Liver (tissue), 8 donors: ENCODE measurements at regions not wholly inside any gene's neighbourhood (a gene's known extent, or its start where the extent isn't known, plus 50 kb on each side); places are given as distances from the start of the nearest gene placed in this dataset.

Experiments
- DNase-seq: peaks from one replicate; pipeline ENCODE4 v3.0.0-alpha.2; 2017; ENCODE audit warnings: low spot score
- H3K27ac ChIP-seq, 2 donors: one replicate each; pipeline ENCODE4 v1.7.0; 2013; ENCODE audit warnings: inconsistent platforms in 2 of 2, low read length in 2 of 2, control low read depth in 1 of 2, low read depth in 1 of 2, mild to moderate bottlenecking in 1 of 2
- H3K27me3 ChIP-seq, 4 donors: one replicate each; pipeline versions ENCODE4 v1.6.1 to v1.7.0; 2013; ENCODE audit warnings: low read length in 3 of 4, inconsistent platforms in 1 of 4, mild to moderate bottlenecking in 1 of 4, moderate library complexity in 1 of 4; ENCODE audit not compliant: control insufficient read depth in 4 of 4, insufficient read depth in 4 of 4
- H3K36me3 ChIP-seq, 4 donors: one replicate each; pipeline versions ENCODE4 v1.6.1 to v1.7.0; 2013; ENCODE audit warnings: low read length in 3 of 4, mild to moderate bottlenecking in 3 of 4, low read depth in 1 of 4, moderate library complexity in 1 of 4; ENCODE audit not compliant: control insufficient read depth in 4 of 4, insufficient read depth in 3 of 4
- H3K4me1 ChIP-seq, 4 donors: one replicate each; pipeline versions ENCODE4 v1.6.1 to v1.7.0; 2013; ENCODE audit warnings: low read length in 3 of 4, mild to moderate bottlenecking in 3 of 4, moderate library complexity in 1 of 4; ENCODE audit not compliant: control insufficient read depth in 4 of 4, insufficient read depth in 4 of 4
- H3K4me3 ChIP-seq, 3 donors: one replicate each; pipeline versions ENCODE4 v1.6.1 to v1.7.0; 2013; ENCODE audit warnings: low read length in 3 of 3, control low read depth in 1 of 3, low read depth in 1 of 3, mild to moderate bottlenecking in 1 of 3
- H3K9ac ChIP-seq, 2 donors: one replicate each; pipeline ENCODE4 v1.7.0; 2013; ENCODE audit warnings: low read length in 2 of 2, mild to moderate bottlenecking in 2 of 2, moderate library complexity in 2 of 2, control low read depth in 1 of 2, low read depth in 1 of 2
- H3K9me3 ChIP-seq, 4 donors: one replicate each; pipeline versions ENCODE4 v1.6.1 to v1.7.0; 2013; ENCODE audit warnings: low read length in 3 of 4; ENCODE audit not compliant: control insufficient read depth in 4 of 4
- ATF3 ChIP-seq: IDR thresholded peaks from 2 replicates; pipeline ENCODE4 v1.6.1; 2016; ENCODE audit warnings: antibody characterized with exemption
- CTCF ChIP-seq: fragments of 150-350 bp; IDR thresholded peaks from 2 replicates; pipeline ENCODE4 v1.5.1; 2017; ENCODE audit warnings: improper control_type of control experiment, low read depth, low read length; ENCODE audit not compliant: missing input control
- EGR1 ChIP-seq, 2 donors: IDR thresholded peaks; 2 replicates each; pipeline ENCODE4 v1.6.1; 2016 to 2018; ENCODE audit warnings: antibody characterized with exemption in 2 of 2, low read depth in 2 of 2
- FOXA1 ChIP-seq: IDR thresholded peaks from 2 replicates; pipeline ENCODE4 v1.6.1; 2016; ENCODE audit warnings: antibody characterized with exemption
- FOXA2 ChIP-seq: IDR thresholded peaks from 2 replicates; pipeline ENCODE4 v1.6.1; 2016; ENCODE audit warnings: antibody characterized with exemption
- GABPA ChIP-seq, 2 donors: IDR thresholded peaks in 1 of 2; conservative IDR thresholded peaks in 1 of 2; 2 replicates each; pipeline ENCODE4 v1.6.1; 2016; ENCODE audit warnings: antibody characterized with exemption in 2 of 2, mild to moderate bottlenecking in 1 of 2, moderate library complexity in 1 of 2
- HNF4A ChIP-seq, 2 donors: conservative IDR thresholded peaks; 2 replicates each; pipeline ENCODE4 v1.6.1; 2016; ENCODE audit warnings: antibody characterized with exemption in 2 of 2, mild to moderate bottlenecking in 2 of 2
- HNF4G ChIP-seq: IDR thresholded peaks from 2 replicates; pipeline ENCODE4 v1.6.1; 2016; ENCODE audit warnings: antibody characterized with exemption
- JUND ChIP-seq, 2 donors: IDR thresholded peaks; 2 replicates each; pipeline ENCODE4 v1.6.1; 2016; ENCODE audit warnings: antibody characterized with exemption in 2 of 2
- MAX ChIP-seq: IDR thresholded peaks from 2 replicates; pipeline ENCODE4 v1.6.1; 2016; ENCODE audit warnings: antibody characterized with exemption
- NR2F2 ChIP-seq: IDR thresholded peaks from 2 replicates; pipeline ENCODE4 v1.6.1; 2016; ENCODE audit warnings: antibody characterized with exemption
- RAD21 ChIP-seq, 2 donors: IDR thresholded peaks; 2 replicates each; pipeline ENCODE4 v1.6.1; 2016; ENCODE audit warnings: antibody characterized with exemption in 2 of 2, mild to moderate bottlenecking in 2 of 2
- REST ChIP-seq: IDR thresholded peaks from 2 replicates; pipeline ENCODE4 v1.6.1; 2016; ENCODE audit warnings: antibody characterized with exemption, mild to moderate bottlenecking
- RXRA ChIP-seq, 2 donors: IDR thresholded peaks; 2 replicates each; pipeline ENCODE4 v1.6.1; 2017 to 2018; ENCODE audit warnings: antibody characterized with exemption in 2 of 2, mild to moderate bottlenecking in 1 of 2
- SP1 ChIP-seq: IDR thresholded peaks from 2 replicates; pipeline ENCODE4 v1.6.1; 2018; ENCODE audit warnings: antibody characterized with exemption, mild to moderate bottlenecking
- TAF1 ChIP-seq: conservative IDR thresholded peaks from 2 replicates; pipeline ENCODE4 v1.6.1; 2016; ENCODE audit warnings: antibody characterized with exemption, mild to moderate bottlenecking
- YY1 ChIP-seq: IDR thresholded peaks from 2 replicates; pipeline ENCODE4 v1.6.1; 2016; ENCODE audit warnings: antibody characterized with exemption, mild to moderate bottlenecking
- ZBTB33 ChIP-seq: IDR thresholded peaks from 2 replicates; pipeline ENCODE4 v1.6.1; 2016; ENCODE audit warnings: antibody characterized with exemption
- WGBS: extraction: QIAGEN DNeasy Blood & Tissue Kit; methylation state at CpG from one replicate; pipeline ENCODE4 v1.1.7; 2013; 5-methylcytosine and 5-hydroxymethylcytosine counted together
- donor health status: healthy.
- donor health status: healthy.
- donor health status: healthy.
- donor health status: healthy.
- donor health status: healthy.

- no peak for DNase-seq
- H3K9me3 ChIP-seq = no peaks in the 10 kb centered on the region
- no peaks in the 10 kb centered on the region for H3K36me3 ChIP-seq
- H3K4me3 ChIP-seq = no peak overlapping the region
- no peaks in the 10 kb centered on the region for H3K4me1 ChIP-seq
- no peaks in the 10 kb centered on the region for H3K27me3 ChIP-seq
- no peak overlapping the region for H3K27ac ChIP-seq
- no peak for TF ChIP-seq FOXA1
- TF ChIP-seq JUND (IDR thresholded peaks at IDR 0.05) = no peak
- no peak for TF ChIP-seq MAX
- no peak for TF ChIP-seq HNF4A (conservative IDR thresholded peaks at IDR 0.05)
- TF ChIP-seq ZBTB33 = no peak
- no peak for TF ChIP-seq YY1
- no peak for TF ChIP-seq RXRA (IDR thresholded peaks at IDR 0.05)
- no peak for TF ChIP-seq CTCF
- TF ChIP-seq RAD21 (IDR thresholded peaks at IDR 0.05) = no peak
- TF ChIP-seq EGR1 (IDR thresholded peaks at IDR 0.05; ENCODE audit: low read depth in 2 of 2) = no peak
- no peak for TF ChIP-seq NR2F2
- TF ChIP-seq REST = no peak
- no peak for TF ChIP-seq GABPA (IDR thresholded peaks at IDR 0.05 in 1 of 2, conservative IDR thresholded peaks at IDR 0.05 in 1 of 2)
- no peak for TF ChIP-seq FOXA2
- no peak for TF ChIP-seq TAF1
- TF ChIP-seq ATF3 = no peak
- no peak for TF ChIP-seq HNF4G
- TF ChIP-seq SP1 = no peak
- H3K9ac ChIP-seq = no peak overlapping the region
Observed at GRCh38 chr1:82398357-82398756, 597.6 kb downstream of the ADGRL2 start.

- H3K9me3 ChIP-seq = no peaks in the 10 kb centered on the region
- 71% methylated on average over 4 of the region's 4 CpGs for WGBS
- TF ChIP-seq HNF4G (no peak), HNF4A (conservative IDR thresholded peaks at IDR 0.05) (no peak), NR2F2 (no peak), GABPA (IDR thresholded peaks at IDR 0.05 in 1 of 2, conservative IDR thresholded peaks at IDR 0.05 in 1 of 2) (no peak), TAF1 (no peak), MAX (no peak), FOXA2 (no peak), CTCF (no peak), YY1 (no peak), RAD21 (IDR thresholded peaks at IDR 0.05) (no peak), REST (no peak)
Observed at GRCh38 chr1:82395440-82395839, 594.7 kb downstream of the ADGRL2 start.

More at GRCh38 chr1:82395440-82395839, 594.7 kb downstream of the ADGRL2 start:
- Histone ChIP-seq H3K4me3 (no peak overlapping the region), H3K36me3 (no peaks in the 10 kb centered on the region), H3K27ac (no peak overlapping the region), H3K9ac (no peak overlapping the region), H3K27me3 (no peaks in the 10 kb centered on the region), H3K4me1 (no peaks in the 10 kb centered on the region)
- no peak for DNase-seq
